ENCODE measurements at regions not wholly inside any gene's neighbourhood (a gene's known extent, or its start where the extent isn't known, plus 50 kb on each side); places are given as distances from the start of the nearest gene placed in this dataset.
A peak's percentile ranks its signal among the peaks of the same experiment; 100 is the strongest.

GRCh38 chr3:5425371-5425770 is 237.9 kb downstream of the EDEM1 start:
- Histone ChIP-seq H3K27ac (no peak overlapping the region), H3K4me3 (no peak overlapping the region), H3K9me3 (no peaks in the 10 kb centered on the region), H3K36me3 (no peaks in the 10 kb centered on the region), H3K27me3 (no peaks in the 10 kb centered on the region), H3K4me1 (peaks cover 0 to 14% of the 10 kb centered on the region in 2 donors)
- DNase-seq (no peak), ATAC-seq (no peak)
- TF ChIP-seq, protein P1, sequence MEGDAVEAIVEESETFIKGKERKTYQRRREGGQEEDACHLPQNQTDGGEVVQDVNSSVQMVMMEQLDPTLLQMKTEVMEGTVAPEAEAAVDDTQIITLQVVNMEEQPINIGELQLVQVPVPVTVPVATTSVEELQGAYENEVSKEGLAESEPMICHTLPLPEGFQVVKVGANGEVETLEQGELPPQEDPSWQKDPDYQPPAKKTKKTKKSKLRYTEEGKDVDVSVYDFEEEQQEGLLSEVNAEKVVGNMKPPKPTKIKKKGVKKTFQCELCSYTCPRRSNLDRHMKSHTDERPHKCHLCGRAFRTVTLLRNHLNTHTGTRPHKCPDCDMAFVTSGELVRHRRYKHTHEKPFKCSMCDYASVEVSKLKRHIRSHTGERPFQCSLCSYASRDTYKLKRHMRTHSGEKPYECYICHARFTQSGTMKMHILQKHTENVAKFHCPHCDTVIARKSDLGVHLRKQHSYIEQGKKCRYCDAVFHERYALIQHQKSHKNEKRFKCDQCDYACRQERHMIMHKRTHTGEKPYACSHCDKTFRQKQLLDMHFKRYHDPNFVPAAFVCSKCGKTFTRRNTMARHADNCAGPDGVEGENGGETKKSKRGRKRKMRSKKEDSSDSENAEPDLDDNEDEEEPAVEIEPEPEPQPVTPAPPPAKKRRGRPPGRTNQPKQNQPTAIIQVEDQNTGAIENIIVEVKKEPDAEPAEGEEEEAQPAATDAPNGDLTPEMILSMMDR (IDR thresholded peaks at IDR 0.05) = no peak
- intact Hi-C loops (cut with DNase I) = no loop called here

GRCh38 chr3:5426094-5426883 is 238.8 kb downstream of the EDEM1 start:
- intact Hi-C loops (cut with DNase I) = no loop called here
- Histone ChIP-seq H3K4me1 (peaks cover 0 to 14% of the 10 kb centered on the region in 2 donors), H3K27me3 (no peaks in the 10 kb centered on the region), H3K27ac (no peak overlapping the region), H3K4me3 (no peak overlapping the region), H3K9me3 (no peaks in the 10 kb centered on the region), H3K36me3 (no peaks in the 10 kb centered on the region)
- DNase-seq = peak; percentile 44 to 91 (median 70)
- TF ChIP-seq, protein P1 (IDR thresholded peaks at IDR 0.05) = peak; percentile 61 to 78
- peak; percentile 97 for ATAC-seq

DNA sequence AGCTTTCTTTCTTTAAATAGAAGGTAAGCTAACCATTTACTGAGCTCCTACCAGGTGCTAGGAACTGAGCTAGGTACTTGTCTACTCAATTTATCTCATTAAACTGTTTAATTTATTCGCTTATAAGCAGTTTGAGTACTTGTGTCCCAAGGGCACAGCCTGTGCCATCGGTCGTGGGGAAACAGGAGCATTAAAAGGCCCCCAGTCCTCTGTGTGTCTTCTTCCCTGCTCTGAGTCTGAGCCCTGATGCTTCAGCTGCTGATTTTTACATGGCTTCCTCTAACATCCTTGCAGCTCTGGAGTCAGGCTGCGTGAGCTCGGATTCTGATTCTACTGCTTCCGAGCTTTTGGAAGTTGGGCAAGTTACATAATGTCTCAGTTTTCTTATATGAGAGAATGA is 239.5 kb downstream of the EDEM1 start:
- H3K4me1 ChIP-seq = peaks cover 0 to 14% of the 10 kb centered on the region in 2 donors
- H3K36me3 ChIP-seq = no peaks in the 10 kb centered on the region
- no peaks in the 10 kb centered on the region for H3K9me3 ChIP-seq
- ATAC-seq (no peak), DNase-seq (no peak)
- intact Hi-C loops (cut with DNase I) = no loop called here
- H3K27ac ChIP-seq = no peak overlapping the region
- no peak overlapping the region for H3K4me3 ChIP-seq
- TF ChIP-seq, protein P1 (IDR thresholded peaks at IDR 0.05) = no peak
- no peaks in the 10 kb centered on the region for H3K27me3 ChIP-seq

- no peaks in the 10 kb centered on the region for H3K9me3 ChIP-seq
- H3K36me3 ChIP-seq = no peaks in the 10 kb centered on the region
- intact Hi-C loops (cut with DNase I) = no loop called here
- no peak overlapping the region for H3K27ac ChIP-seq
- DNase-seq (no peak), ATAC-seq (no peak)
- TF ChIP-seq, protein P1 (IDR thresholded peaks at IDR 0.05) = no peak
- H3K4me1 ChIP-seq = peaks cover 0 to 14% of the 10 kb centered on the region in 2 donors
- H3K4me3 ChIP-seq = no peak overlapping the region
- H3K27me3 ChIP-seq = no peaks in the 10 kb centered on the region
These were observed 240.4 kb downstream of the EDEM1 start for GRCh38 chr3:5427938-5428337.

GRCh38 chr3:5428607-5429516 is 241.4 kb downstream of the EDEM1 start:
- intact Hi-C loops (cut with DNase I) = no loop called here
- ATAC-seq (no peak), DNase-seq (no peak)
- Histone ChIP-seq H3K36me3 (no peaks in the 10 kb centered on the region), H3K4me3 (no peak overlapping the region), H3K27ac (no peak overlapping the region), H3K9me3 (no peaks in the 10 kb centered on the region), H3K27me3 (no peaks in the 10 kb centered on the region), H3K4me1 (peaks cover 0 to 9% of the 10 kb centered on the region in 2 donors)
- TF ChIP-seq, protein P1 (IDR thresholded peaks at IDR 0.05) = no peak
